LNCaP clone FGC (cell line): ENCODE measurements at regions not wholly inside any gene's neighbourhood (a gene's known extent, or its start where the extent isn't known, plus 50 kb on each side); places are given as distances from the start of the nearest gene placed in this dataset.
A peak's percentile ranks its signal among the peaks of the same experiment; 100 is the strongest.
"Not testable (repeated sequence)": the region's sequence is repeated elsewhere in the genome, so short reads cannot be mapped to it uniquely, and the experiment has no call there.

Experiments
- DNase-seq: peaks from one replicate; pipeline ENCODE4 v3.0.0-alpha.2; 2011; ENCODE audit warnings: low read depth
- H3K4me3 ChIP-seq: 2 replicates; pipeline ENCODE4 v1.5.1; 2011; ENCODE audit warnings: mild to moderate bottlenecking, low read depth, low read length, control low read depth
- TF ChIP-seq, protein P1 (sequence below): IDR thresholded peaks from 2 replicates; pipeline ENCODE4 v1.5.1; 2012; ENCODE audit warnings: mild to moderate bottlenecking; ENCODE audit not compliant: control insufficient read depth, insufficient read depth; ENCODE audit errors: extremely low read depth

DNA sequence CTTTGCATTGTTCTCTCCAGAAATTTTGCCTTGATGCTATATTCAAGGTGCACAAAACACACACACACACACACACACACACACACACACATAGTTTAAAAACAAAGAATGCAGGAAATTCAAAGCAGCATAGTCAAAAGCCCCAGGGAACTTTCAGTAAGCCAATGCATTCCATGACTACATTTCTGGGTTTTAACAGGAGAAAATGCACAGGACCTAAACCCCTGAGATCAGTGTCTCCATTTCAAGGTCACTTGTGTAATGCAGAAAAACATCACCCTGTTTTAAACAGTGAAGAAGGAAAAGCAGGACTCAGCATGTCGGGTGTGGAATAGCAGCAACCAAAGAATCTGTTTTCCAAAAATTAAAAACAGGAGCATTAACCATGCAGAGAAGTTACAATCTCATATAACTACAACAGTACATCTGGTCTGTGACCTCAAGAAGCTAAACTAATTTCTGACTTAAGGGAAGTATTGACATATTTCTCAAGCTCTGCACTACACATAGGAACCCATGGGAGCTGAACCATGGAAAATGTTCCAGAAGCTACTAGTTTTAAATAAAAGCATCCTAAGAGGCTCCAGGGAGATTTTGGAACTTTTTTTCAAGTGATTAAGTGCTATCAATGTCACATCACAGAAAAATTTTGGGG is 296.7 kb downstream of the HINT1 start:
- H3K4me3 ChIP-seq, result no peak overlapping the region
- TF ChIP-seq, protein P1, sequence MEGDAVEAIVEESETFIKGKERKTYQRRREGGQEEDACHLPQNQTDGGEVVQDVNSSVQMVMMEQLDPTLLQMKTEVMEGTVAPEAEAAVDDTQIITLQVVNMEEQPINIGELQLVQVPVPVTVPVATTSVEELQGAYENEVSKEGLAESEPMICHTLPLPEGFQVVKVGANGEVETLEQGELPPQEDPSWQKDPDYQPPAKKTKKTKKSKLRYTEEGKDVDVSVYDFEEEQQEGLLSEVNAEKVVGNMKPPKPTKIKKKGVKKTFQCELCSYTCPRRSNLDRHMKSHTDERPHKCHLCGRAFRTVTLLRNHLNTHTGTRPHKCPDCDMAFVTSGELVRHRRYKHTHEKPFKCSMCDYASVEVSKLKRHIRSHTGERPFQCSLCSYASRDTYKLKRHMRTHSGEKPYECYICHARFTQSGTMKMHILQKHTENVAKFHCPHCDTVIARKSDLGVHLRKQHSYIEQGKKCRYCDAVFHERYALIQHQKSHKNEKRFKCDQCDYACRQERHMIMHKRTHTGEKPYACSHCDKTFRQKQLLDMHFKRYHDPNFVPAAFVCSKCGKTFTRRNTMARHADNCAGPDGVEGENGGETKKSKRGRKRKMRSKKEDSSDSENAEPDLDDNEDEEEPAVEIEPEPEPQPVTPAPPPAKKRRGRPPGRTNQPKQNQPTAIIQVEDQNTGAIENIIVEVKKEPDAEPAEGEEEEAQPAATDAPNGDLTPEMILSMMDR, result no peak
- DNase-seq, result no peak

DNA sequence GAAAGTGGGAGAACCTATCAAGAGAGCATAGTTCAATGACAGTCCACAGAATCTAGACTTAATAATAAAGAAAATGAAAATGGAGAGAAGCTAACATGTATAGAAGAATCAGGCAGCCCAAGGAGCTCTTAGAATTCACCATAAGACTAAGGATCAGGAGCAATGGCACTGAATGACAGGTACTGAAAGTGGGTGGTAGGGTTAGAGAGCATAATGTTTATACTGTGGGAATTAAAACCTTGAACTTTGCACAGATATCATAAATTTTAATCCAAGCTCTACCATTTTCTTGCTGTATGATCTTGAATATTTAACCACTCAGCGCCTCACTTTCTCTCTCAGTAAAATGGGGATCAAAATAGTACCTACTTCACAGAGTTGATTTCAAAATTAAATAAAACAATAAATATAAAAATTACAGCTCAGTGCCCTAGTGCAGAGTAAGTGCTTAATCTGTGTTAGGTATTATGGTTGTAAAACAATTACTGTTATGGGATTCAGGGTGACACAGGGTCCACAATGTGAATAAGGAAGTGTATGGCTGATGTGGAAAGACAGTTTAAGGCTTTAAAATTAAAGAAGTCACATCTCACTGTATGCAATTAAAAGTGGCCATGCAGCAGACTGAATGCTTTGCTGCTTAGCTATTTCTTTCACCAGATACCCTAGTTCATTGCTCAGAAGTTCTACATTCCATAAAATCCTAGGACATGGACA is 319.8 kb downstream of the HINT1 start:
- H3K4me3 ChIP-seq, result no peak overlapping the region
- no peak for DNase-seq
- TF ChIP-seq, protein P1, result no peak

DNA sequence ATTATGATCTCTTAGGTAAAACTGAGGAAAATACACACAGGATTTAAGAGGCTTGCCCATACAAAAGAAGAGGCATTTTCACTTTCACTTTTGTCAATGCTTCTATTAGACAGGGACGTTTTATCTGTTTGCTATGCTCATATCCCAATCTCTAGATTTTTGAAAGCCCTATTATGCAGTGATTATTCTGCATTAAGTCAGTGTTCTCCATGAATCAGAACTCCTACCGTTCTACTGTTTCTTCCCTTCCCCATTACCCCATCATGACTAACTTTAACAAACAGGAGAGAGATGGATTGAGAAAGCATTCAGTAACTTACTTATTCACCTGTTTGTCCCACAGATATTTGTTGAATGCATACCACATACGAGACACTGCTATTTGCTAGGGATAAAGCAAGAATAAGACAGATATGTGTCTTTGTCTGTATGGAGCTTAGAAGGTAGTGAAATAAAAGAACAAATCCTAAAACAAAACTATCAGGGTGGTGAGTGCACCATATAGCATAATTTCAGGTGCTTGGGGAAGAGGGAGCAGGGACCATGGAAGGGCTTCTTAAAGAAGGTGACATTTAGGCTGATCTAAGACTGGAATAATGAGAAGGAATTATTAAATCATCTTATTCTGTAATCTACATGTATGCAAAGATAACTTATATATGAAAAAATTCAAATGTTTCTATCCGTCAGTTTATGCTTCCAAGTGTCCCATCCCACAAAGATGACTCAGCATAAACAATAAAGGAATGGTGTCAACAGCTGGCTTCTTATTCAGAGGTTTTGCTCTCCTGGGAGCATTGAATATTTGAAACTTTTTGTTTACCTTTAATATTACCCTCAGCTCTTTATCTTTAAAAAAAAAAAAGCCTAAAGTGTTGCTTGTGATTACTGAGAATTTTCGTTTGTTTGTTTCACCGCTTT is 328.1 kb downstream of the HINT1 start:
- DNase-seq, result no peak
- H3K4me3 ChIP-seq, result peak overlapping the region; percentile 10
- TF ChIP-seq, protein P1, result no peak

DNA sequence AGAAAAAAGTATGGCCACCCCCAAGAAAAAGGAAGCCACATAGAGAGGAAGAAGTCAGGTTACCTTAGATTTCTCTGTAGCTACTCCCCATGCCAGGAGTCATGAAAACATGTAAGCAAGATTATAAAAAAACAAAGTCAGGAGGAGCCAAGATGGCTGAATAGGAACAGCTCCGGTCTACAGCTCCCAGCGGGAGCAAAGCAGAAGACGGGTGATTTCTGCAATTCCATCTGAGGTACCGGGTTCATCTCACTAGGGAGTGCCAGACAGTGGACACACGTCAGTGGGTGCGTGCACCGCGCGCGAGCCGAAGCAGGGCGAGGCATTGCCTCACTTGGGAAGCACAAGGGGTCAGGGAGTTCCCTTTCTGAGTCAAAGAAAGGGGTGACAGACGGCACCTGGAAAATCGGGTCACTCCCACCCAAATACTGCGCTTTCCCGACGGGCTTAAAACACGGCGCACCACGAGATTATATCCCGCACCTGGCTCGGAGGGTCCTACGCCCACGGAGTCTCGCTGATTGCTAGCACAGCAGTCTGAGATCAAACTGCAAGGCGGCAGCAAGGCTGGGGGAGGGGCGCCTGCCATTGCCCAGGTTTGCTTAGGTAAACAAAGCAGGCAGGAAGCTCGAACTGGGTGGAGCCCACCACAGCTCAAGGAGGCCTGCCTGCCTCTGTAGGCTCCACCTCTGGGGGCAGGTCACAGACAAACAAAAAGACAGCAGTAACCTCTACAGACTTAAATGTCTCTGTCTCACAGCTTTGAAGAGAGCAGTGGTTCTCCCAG is 347.3 kb downstream of the HINT1 start:
- H3K4me3 ChIP-seq, result peak overlapping the region; percentile 41
- DNase-seq, result not testable (repeated sequence)

DNA sequence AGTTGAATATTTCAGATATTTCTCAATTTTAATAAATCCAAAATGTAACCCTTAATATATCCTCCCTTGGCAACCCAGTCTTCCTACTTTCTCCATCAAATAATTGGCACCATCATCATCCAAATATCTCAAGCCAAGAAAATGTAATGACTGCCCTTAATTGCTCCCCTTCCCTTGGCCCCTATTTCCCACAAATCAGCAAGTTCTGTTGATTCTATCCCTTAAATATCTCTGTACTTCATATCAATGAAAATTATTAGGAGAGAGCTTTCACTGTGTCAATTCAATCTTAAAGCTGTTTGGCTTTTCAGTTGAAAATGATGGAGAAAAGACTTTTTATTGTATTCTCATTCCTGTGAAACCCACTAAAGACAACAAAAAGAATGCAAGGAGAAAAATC is 349.8 kb downstream of the HINT1 start:
- TF ChIP-seq, protein P1, result no peak
- DNase-seq, result no peak
- no peak overlapping the region for H3K4me3 ChIP-seq

DNA sequence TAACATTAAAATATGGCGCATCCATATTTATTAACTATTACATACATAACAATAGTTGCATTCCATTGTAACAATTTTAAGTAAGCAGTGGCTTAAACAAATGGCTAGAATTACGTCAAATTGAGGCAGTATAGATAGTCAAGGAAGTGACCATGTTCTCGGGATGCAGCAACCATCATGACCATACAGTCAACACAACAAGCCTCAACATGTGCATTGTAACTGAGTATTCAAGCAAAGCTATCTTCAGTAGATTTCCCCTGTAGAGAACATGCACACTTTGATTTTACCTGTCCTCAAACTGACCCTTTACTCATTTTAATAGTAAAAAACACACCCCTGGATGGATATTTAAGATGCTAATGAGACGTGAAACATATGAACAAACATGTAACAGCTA is 356.4 kb downstream of the HINT1 start:
- H3K4me3 ChIP-seq, result no peak overlapping the region
- TF ChIP-seq, protein P1, result no peak
- DNase-seq, result no peak
